IMR-90 (cell line): ENCODE measurements at regions not wholly inside any gene's neighbourhood (a gene's known extent, or its start where the extent isn't known, plus 50 kb on each side); places are given as distances from the start of the nearest gene placed in this dataset.
"Not testable (repeated sequence)": the region's sequence is repeated elsewhere in the genome, so short reads cannot be mapped to it uniquely, and the experiment has no call there.

Source experiments
- ATAC-seq: fragments of 200-7000 bp; cut with Tn5 transposase; 2 replicates; pipeline ENCODE4 v1.9.1; 2020; ENCODE audit warnings: low read depth, mild to moderate bottlenecking, moderate library complexity
- BruUV-seq: library from RNA; stranded (reverse); fragments of 400-500 nt; replicated peaks from 2 replicates; lab custom pipeline; 2021; lab: Mats Ljungman, UMichigan
- CTCF ChIA-PET: fragments of 300-600 bp; formaldehyde crosslinking; extraction: SDS; loops from one replicate; lab custom pipeline; 2021; ENCODE audit warnings: antibody characterized with exemption; lab: Yijun Ruan, JAX
- POLR2A ChIA-PET: fragments of 300-600 bp; sonication (Branson Sonifier 250); formaldehyde crosslinking; loops from one replicate; lab custom pipeline; 2022; ENCODE audit warnings: antibody characterized with exemption; ENCODE audit not compliant: unreplicated experiment; lab: Charles Lee
- DNase-seq: peaks from one replicate; pipeline ENCODE4 v3.0.0; 2013
- H2AFZ ChIP-seq: replicated peaks from 2 replicates; pipeline ENCODE3; 2013; ENCODE audit warnings: low read length, mild to moderate bottlenecking; ENCODE audit not compliant: poor library complexity
- H2AK5ac ChIP-seq: 2 replicates; pipeline ENCODE4 v1.6.1; 2013; ENCODE audit warnings: low read depth, low read length, inconsistent platforms
- H2AK9ac ChIP-seq: replicated peaks from 2 replicates; pipeline ENCODE3; 2013; ENCODE audit warnings: mild to moderate bottlenecking, low read depth, low read length, moderate library complexity; ENCODE audit not compliant: poor library complexity
- H2BK120ac ChIP-seq: 2 replicates; pipeline ENCODE4 v1.6.1; 2013; ENCODE audit warnings: low read depth, low read length, inconsistent platforms
- H2BK15ac ChIP-seq: 3 replicates; pipeline ENCODE4 v1.6.1; 2013; ENCODE audit warnings: low read depth, low read length, inconsistent platforms
- H2BK20ac ChIP-seq: 2 replicates; pipeline ENCODE4 v1.6.1; 2013; ENCODE audit warnings: low read depth, mild to moderate bottlenecking, inconsistent platforms, low read length, moderate library complexity
- H2BK5ac ChIP-seq: 2 replicates; pipeline ENCODE4 v1.6.1; 2013; ENCODE audit warnings: mild to moderate bottlenecking, low read depth, low read length, inconsistent platforms; ENCODE audit not compliant: poor library complexity, severe bottlenecking
- H3K14ac ChIP-seq: replicated peaks from 2 replicates; pipeline ENCODE4 v1.6.1; 2013; ENCODE audit warnings: low read depth, low read length, inconsistent platforms
- H3K18ac ChIP-seq: 2 replicates; pipeline ENCODE4 v1.6.1; 2013; ENCODE audit warnings: low read depth, low read length, control low read depth
- H3K23ac ChIP-seq: 2 replicates; pipeline ENCODE4 v1.6.1; 2013; ENCODE audit warnings: low read depth, low read length, inconsistent platforms
- H3K27ac ChIP-seq: 2 replicates; pipeline ENCODE4 v1.5.1; 2013; ENCODE audit warnings: mild to moderate bottlenecking, control low read depth, low read length; ENCODE audit not compliant: insufficient read depth
- H3K27me3 ChIP-seq: 2 replicates; pipeline ENCODE4 v1.6.1; 2013; ENCODE audit warnings: low read length; ENCODE audit not compliant: control insufficient read depth, insufficient read depth
- H3K36me3 ChIP-seq: 2 replicates; pipeline ENCODE4 v1.6.1; 2013; ENCODE audit warnings: low read length, mixed read lengths; ENCODE audit not compliant: control insufficient read depth, insufficient read depth
- H3K4ac ChIP-seq: 2 replicates; pipeline ENCODE4 v1.6.1; 2013; ENCODE audit warnings: low read depth, low read length, inconsistent platforms
- H3K4me1 ChIP-seq: 2 replicates; pipeline ENCODE4 v1.6.1; 2013; ENCODE audit warnings: low read length, mixed read lengths; ENCODE audit not compliant: control insufficient read depth, insufficient read depth
- H3K4me2 ChIP-seq: 2 replicates; pipeline ENCODE4 v1.6.1; 2013; ENCODE audit warnings: low read depth, mild to moderate bottlenecking, control low read depth, low read length, moderate library complexity
- H3K4me3 ChIP-seq: 2 replicates; pipeline ENCODE4 v1.5.1; 2013; ENCODE audit warnings: low read depth, mild to moderate bottlenecking, control low read depth, low read length, moderate library complexity; ENCODE audit not compliant: insufficient read depth
- H3K56ac ChIP-seq: 2 replicates; pipeline ENCODE4 v1.6.1; 2013; ENCODE audit warnings: low read length, inconsistent platforms; ENCODE audit not compliant: insufficient read depth; ENCODE audit errors: extremely low read depth
- H3K79me1 ChIP-seq, 2 experiments: 2 replicates each; pipeline ENCODE4 v1.6.1; 2013; ENCODE audit warnings: low read length in 2 of 2, inconsistent platforms in 1 of 2, low read depth in 1 of 2
- H3K9ac ChIP-seq: 2 replicates; pipeline ENCODE4 v1.6.1; 2013; ENCODE audit warnings: low read depth, low read length, control low read depth
- H3K9me1 ChIP-seq: 2 replicates; pipeline ENCODE4 v1.6.1; 2013; ENCODE audit warnings: low read length, inconsistent platforms; ENCODE audit not compliant: insufficient read depth
- H3K9me3 ChIP-seq: 2 replicates; pipeline ENCODE4 v1.6.1; 2013; ENCODE audit warnings: low read length; ENCODE audit not compliant: control insufficient read depth, insufficient read depth
- H4K20me1 ChIP-seq: 2 replicates; pipeline ENCODE4 v1.6.1; 2013; ENCODE audit warnings: low read length, inconsistent platforms; ENCODE audit not compliant: insufficient read depth
- H4K5ac ChIP-seq: 2 replicates; pipeline ENCODE4 v1.6.1; 2013; ENCODE audit warnings: mild to moderate bottlenecking, low read depth, low read length, control low read depth
- H4K8ac ChIP-seq, 2 experiments: 2 replicates each; pipeline ENCODE4 v1.6.1; 2013; ENCODE audit warnings: low read depth in 2 of 2, low read length in 2 of 2, control low read depth in 1 of 2, inconsistent platforms in 1 of 2
- H4K91ac ChIP-seq: 2 replicates; pipeline ENCODE4 v1.6.1; 2013; ENCODE audit warnings: low read depth, low read length, inconsistent platforms; ENCODE audit not compliant: insufficient read depth
- RAD21 ChIP-seq: IDR thresholded peaks from 2 replicates; pipeline ENCODE4 v1.6.1; 2012; ENCODE audit warnings: low read length, improper control_type of control experiment
- RCOR1 ChIP-seq: IDR thresholded peaks from 2 replicates; pipeline ENCODE4 v1.6.1; 2012; ENCODE audit warnings: mild to moderate bottlenecking, low read length, improper control_type of control experiment; ENCODE audit not compliant: insufficient replicate concordance
- WGBS, 2 experiments: methylation state at CpG; one replicate each; pipeline versions ENCODE4 v1.1.5 to v1.1.7; 2013; ENCODE audit warnings: missing lambda C conversion rate in 2 of 2; ENCODE audit not compliant: insufficient read length in 1 of 2; ENCODE audit errors: extremely low coverage in 2 of 2; 5-methylcytosine and 5-hydroxymethylcytosine counted together
- dilution Hi-C: fragments of 300-500 bp; cut with HindIII; formaldehyde crosslinking; loops from one replicate; pipeline ENCODE4 v1.14.3; 2018; ENCODE audit warnings: low sequenced_read_pairs; ENCODE audit not compliant: unreplicated experiment
- in situ Hi-C: fragments of 300-500 bp; cut with MboI; formaldehyde crosslinking; loops from 3 replicates; pipeline ENCODE4 v1.14.3; 2019; ENCODE audit warnings: low sequenced_read_pairs, inconsistent platforms, mixed read lengths
- intact Hi-C: fragments of 100-400 bp; cut with micrococcal nuclease; formaldehyde crosslinking; loops from 2 replicates; pipeline ENCODE4 v1.10.0; 2022

DNA sequence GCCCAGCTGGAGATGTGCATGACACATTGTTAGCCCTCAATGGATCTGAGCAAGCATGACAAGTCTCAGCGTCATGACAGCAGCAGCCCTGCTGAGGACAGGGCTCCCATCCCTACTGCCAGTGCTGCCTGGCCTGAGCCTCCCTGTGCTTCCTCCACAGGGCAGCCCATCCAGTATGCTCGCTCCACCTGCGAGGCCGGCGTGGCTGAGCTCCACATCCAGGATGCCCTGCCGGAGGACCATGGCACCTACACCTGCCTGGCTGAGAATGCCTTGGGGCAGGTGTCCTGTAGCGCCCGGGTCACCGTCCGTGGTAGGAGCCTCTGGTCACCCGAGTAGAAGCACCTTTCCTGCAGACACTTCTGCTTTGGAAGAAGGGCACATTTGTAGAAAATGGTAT lies 85.8 kb upstream of the OSBPL11 start:
- Histone ChIP-seq H2BK120ac (no peak overlapping the region), H3K56ac (no peak overlapping the region), H3K9me3 (no peaks in the 10 kb centered on the region), H4K8ac (no peak overlapping the region), H3K27me3 (no peaks in the 10 kb centered on the region; the same call in 1 of the 2 replicates), H2AK9ac (no peak overlapping the region), H2BK20ac (no peak overlapping the region), H3K4me1 (no peaks in the 10 kb centered on the region), H2AFZ (no peak overlapping the region), H3K14ac (no peak overlapping the region), H4K5ac (no peak overlapping the region), H3K9ac (no peak overlapping the region), H3K36me3 (no peaks in the 10 kb centered on the region), H3K23ac (no peak overlapping the region), H3K18ac (no peak overlapping the region), H2AK5ac (no peak overlapping the region), H3K27ac (no peak overlapping the region), H3K4me2 (no peak overlapping the region), H2BK5ac (no peak overlapping the region), H3K4ac (no peak overlapping the region), H2BK15ac (no peak overlapping the region), H3K9me1 (no peaks in the 10 kb centered on the region), H4K20me1 (no peaks in the 10 kb centered on the region), H4K91ac (no peak overlapping the region), H3K4me3 (no peak overlapping the region), H3K79me1 (no peaks in the 10 kb centered on the region)
- intact Hi-C loops, result no loop called here
- CTCF ChIA-PET, result no interaction called here
- POLR2A ChIA-PET, result no interaction called here
- ATAC-seq, result no peak
- in situ Hi-C loops, result no loop called here
- 77% methylated on average over 5 of the region's 11 CpGs; no CpG with 5 or more reads in 1 of the 2 experiments for WGBS, 2 experiments
- TF ChIP-seq RAD21, result no peak
- no peak for TF ChIP-seq RCOR1
- dilution Hi-C loops, result no loop called here
- BruUV-seq, result no TSS peak
- DNase-seq, result no peak

DNA sequence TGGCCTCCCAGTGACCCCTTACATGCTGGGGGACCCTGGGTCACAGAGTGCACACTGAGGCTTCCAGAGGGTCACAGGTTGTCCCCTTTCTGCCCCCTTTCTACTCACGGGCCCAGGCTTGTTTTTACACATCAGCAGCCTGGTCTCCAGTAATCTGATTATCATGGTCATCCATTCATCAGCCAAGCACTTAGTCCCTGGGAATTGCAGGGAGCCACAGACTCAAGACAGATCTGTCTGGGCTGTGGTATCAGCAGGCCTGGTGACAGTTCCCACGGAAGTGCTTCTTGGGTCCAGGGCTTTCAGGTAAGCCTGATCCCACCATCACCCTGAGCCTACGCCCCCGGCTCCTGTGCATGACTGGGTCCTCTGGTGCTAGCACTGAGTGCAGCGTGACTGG lies 86.6 kb upstream of the OSBPL11 start:
- H4K91ac ChIP-seq, H3K4ac ChIP-seq, H2BK5ac ChIP-seq, H3K9me3 ChIP-seq, ATAC-seq, H2AFZ ChIP-seq, H4K20me1 ChIP-seq, H3K14ac ChIP-seq, H3K36me3 ChIP-seq, H2BK120ac ChIP-seq, H2BK20ac ChIP-seq, H3K9ac ChIP-seq, H3K4me1 ChIP-seq, H3K79me1 ChIP-seq, in situ Hi-C loops, H3K4me2 ChIP-seq, H3K4me3 ChIP-seq, DNase-seq, H3K9me1 ChIP-seq, POLR2A ChIA-PET, H4K8ac ChIP-seq, H3K23ac ChIP-seq, BruUV-seq, H2BK15ac ChIP-seq, H3K56ac ChIP-seq, dilution Hi-C loops, CTCF ChIA-PET, H2AK5ac ChIP-seq, H2AK9ac ChIP-seq, H3K27me3 ChIP-seq, H3K18ac ChIP-seq, intact Hi-C loops, H4K5ac ChIP-seq, H3K27ac ChIP-seq: not testable (repeated sequence)
- no CpG with 5 or more reads among the region's 5 CpGs for WGBS, 2 experiments
